ENCODE measurements at regions not wholly inside any gene's neighbourhood (a gene's known extent, or its start where the extent isn't known, plus 50 kb on each side); places are given as distances from the start of the nearest gene placed in this dataset.

DNA sequence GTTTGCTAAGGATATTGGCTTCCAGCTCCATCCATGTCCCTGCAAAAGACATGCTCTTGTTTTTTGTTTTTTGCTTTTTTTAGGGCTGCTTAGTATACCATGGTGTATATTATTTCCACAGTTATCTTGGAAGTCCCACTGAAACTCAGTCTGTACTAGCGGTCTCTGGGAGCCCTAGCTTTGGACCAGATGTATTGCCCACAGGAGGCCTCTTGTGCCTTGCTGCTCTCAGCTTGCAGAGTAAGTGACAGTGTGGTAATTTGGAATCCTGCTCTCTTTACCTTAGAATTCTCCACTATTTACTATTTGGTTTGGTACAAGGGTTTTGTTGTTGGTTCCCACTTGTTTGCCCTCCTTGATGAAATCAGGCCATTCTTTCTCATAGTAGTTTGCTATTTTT is 1022.9 kb downstream of the LRFN5 start:
- no peak for DNase-seq (ENCODE audit: low read depth in 2 of 2)

DNA sequence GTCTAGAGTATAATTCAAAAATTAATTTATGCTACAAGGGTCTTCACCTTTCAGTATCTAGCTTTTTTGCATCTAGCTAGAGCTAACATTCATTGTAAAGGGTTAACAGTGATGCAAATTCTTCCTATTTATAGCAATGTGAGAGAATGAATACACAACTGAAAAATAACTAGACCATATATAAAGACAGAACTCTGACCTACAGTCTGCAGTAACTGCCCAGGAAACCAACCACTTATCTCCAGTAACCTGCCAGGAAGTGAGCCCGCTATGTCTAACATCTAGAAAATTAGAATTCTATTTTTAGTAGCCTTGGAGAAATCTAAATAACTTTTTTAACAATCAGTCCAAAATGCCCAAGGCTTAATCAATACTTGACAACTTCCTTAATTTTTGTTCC is 1021.9 kb downstream of the LRFN5 start:
- DNase-seq (ENCODE audit: low read depth in 2 of 2) = no peak

DNA sequence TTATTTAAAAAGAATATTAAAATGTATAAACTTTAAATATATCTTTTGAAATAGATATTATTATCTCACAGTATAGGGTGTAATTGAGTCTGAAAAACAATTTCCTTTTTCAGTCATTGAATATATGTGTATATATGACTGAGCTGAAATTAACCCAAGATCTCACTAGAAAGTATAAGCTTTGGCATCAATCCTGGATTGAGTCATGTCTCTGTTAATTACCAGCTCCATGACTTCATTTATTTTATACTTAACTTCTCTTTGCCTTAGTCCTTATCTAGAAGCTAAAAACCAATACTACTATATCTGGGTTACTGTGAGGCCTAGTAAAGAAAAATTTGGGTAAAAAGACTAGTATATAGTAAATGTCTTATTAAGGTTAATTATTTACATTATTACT is 1020.3 kb downstream of the LRFN5 start:
- DNase-seq (ENCODE audit: low read depth in 2 of 2) = no peak

DNA sequence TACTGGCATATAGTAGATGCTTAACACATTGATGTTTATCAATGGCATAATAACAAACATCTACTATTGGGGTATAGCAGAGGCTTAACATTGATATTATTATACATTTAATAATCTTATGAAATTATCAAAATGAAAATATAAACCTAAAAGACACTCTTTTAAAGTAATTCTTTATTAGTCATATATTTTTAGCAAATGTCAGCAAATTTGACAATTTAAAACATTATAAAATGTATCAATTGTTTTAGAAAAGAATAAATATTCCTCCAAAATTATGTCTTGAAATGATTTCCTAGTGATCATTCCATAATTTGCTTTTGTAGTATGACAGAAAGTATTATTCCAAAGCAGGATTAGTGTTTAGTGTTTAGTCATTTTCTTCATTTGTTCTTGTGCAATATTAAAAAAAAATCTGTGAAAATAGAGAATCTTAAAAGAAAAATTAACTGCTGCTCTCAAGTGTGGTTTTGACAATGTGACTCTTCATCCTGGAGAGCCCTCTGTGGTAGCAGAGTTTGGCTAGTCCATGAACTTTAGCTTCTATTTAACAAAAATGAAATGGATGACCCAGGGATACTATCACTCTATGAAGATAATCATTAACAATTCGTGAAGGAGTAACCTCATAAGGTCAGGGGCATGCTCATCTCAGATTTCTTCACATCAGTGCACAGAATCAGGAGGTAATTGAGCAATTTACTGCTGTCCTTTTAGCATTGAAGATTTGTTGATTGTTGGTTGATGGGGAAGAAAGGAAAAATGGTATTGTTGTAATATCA is 1018.5 kb downstream of the LRFN5 start:
- DNase-seq (ENCODE audit: low read depth in 2 of 2) = no peak

DNA sequence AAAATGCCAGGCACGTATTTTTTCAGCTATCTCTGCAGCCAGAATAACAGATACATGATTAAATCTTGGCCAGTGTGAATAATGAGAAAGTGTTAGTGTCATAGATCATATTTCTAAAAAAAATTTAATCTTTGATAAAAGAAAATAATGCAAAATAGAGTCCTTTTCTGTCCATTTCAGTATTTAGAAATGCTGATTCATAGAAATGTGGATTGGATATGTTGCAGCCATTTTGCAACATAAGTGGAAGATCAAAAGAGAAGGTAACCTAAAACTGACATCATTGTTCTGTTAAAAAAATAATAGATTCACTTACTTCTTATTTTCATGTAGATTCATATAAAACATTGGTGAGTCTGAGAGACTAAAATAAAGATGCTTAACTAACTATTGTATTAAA is 1010.3 kb downstream of the LRFN5 start:
- DNase-seq (ENCODE audit: low read depth in 2 of 2) = no peak

DNA sequence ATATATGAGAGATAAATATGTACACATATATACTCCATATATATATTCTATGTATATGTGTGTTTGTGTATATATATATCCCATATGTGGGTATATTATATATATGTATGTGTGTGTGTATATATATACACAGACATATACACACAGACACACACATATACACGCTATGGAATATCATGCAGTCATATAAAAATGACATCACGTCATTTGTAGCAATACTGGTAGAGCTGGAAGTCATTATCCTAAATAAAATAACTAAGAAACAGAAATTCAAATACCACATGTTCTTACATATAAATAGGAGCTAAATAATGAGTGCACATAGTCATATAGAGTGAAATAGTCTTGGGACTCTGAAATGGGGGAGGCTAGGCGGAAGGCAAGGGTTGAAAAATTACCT is 1000.2 kb downstream of the LRFN5 start:
- no peak for DNase-seq (ENCODE audit: low read depth in 2 of 2)

DNA sequence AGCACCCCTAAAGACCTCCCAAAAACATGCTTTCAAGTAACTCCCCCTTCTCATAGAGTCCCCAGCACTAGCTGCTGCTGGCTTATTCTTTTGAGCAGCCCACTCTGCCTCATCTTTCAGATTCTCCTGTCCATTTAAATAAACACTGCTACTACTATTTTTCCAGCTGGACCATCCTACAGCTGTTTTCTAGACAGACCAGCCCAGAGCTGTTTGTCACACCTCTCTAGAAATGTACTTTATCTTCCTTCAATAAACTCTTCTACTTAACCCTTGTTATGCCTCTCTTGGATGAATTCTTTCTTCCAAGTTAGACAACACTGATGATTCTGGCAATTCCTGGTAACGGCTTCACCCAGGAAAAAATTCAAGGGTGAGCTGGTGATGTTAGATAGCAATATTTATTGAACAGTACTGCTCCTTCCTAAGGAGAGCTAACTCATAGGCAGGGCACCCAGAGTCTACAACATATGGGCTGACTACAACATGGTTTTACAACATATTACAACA is 995.7 kb downstream of the LRFN5 start:
- no peak for DNase-seq (ENCODE audit: low read depth in 2 of 2)

DNA sequence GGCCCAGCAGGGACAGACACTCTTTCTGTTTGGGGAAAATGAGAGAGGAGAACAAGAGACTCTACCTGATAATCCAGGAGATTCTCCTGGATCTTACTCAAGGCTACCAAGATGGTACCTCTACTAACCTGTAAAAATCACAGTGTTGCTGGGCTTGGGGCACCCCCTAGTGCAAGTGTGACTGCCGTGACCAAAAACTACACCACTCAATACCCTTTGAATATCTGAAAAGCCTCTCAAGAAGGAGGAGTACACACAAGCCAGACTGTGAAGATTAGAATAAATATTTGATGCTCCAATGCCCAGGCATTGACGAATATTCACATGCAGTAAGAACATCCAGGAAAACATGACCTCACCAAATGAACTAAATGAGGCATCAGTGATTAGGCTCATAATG is 965.4 kb downstream of the LRFN5 start:
- no peak for DNase-seq (ENCODE audit: low read depth in 2 of 2)

DNA sequence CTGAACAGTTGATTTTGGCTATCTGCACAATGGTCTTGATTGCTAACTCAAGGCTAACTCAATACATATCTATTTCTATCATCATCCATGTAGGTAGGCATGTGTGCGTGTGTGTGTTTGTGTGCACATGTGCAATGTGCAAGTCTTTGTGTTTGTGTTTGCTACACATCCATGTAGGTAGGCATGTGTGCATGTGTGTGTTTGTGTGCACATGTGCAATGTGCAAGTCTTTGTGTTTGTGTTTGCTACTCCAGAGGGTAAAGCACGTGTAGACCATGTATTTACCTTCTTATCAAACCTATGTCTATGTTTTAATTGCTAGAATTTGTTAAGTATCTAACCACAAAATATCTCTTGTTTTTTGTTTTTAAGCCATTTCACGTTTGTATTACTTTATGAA is 962.6 kb downstream of the LRFN5 start:
- DNase-seq (ENCODE audit: low read depth in 2 of 2) = no peak

DNA sequence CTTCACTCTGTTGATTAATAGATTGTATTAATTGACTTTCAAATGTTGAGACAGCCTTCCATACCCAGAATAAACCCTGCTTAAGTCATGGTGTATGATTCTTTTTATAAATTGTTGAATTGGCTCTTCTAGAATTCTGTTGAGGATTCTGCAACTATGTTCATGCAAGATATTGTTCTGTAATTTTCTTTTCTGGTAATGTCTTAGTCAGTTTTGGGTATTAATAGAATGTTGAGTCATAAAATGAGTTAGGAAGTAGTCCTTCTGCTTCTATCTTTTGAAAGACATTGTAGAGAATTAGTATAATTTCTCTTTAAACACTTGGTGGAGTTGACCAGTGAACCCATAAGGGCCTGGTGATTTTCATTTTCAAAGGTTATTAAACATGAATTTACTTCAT is 958.9 kb downstream of the LRFN5 start:
- DNase-seq (ENCODE audit: low read depth in 2 of 2) = no peak

DNA sequence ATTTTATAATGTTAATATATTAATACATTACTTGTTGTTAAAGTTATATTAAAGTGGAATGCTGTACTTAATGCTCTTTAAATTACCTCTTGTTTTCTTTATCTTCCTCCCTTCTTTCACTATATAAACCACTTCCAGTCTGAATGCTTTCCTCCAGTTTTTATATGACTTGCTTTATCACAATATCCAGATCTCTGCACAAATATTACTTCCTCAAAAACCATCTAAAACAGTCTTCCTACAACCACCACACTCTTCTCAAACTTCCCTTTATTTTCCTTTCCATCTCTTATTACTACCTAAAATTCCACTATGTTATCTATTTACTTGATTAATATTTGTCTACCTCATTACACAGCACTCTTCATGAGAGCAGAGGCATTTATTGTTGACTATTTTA is 956.6 kb downstream of the LRFN5 start:
- DNase-seq (ENCODE audit: low read depth in 2 of 2) = no peak

DNA sequence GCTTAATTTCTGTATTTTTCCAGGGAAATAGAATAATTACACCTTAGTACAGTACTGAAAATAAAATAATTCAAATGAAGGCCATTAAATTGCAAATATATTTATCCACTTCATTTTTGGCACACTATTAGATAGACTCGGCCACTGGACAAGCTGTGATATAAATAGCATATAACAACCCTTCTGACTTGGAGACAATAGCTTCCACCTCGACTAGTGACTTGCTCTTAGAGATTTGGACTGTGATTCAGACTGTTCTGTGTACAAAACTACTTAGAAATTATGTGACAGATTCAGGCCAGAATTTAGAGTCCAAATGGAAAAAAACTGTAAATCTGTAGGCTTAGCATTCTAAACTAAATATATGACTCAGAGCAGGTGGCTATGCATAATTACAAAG is 949.9 kb downstream of the LRFN5 start:
- DNase-seq (ENCODE audit: low read depth in 2 of 2) = no peak

DNA sequence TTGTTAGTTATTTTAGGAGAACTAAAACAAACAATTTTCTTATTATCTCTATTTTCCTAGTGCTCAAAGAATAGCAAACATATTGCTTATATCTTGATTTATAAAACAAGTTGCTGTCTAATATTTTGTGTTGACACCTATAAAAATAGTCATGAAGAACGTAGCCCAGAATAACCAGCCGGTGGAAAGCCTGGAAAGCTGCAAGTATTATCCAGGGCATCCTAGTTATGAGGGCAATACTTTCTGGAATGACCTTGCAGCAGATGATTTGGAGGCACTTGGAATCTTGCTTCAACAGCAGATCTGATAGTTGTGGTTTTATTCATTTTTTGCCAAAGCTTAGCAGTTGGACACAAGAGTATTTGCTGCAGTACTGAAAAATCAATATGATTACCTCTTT is 948.7 kb downstream of the LRFN5 start:
- DNase-seq (ENCODE audit: low read depth in 2 of 2) = no peak

DNA sequence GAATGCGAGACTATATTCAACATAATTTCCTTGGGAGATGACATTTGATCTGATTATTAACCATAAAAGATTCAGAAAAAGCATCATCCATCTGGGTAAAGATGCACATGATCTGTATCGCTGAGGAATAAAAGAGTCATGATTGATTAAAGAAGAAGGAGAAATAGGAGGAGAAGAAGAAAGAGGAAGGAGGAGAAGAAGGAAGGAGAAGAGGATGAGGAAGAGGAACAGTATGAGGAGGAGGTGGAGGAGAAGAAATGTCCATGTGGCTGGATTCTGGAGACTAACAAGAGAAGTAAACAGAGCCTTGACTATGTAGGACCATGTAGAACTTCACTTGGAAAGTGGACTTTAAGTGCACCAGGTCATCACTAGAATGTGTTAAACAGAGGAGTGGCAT is 947.4 kb downstream of the LRFN5 start:
- no peak for DNase-seq (ENCODE audit: low read depth in 2 of 2)

DNA sequence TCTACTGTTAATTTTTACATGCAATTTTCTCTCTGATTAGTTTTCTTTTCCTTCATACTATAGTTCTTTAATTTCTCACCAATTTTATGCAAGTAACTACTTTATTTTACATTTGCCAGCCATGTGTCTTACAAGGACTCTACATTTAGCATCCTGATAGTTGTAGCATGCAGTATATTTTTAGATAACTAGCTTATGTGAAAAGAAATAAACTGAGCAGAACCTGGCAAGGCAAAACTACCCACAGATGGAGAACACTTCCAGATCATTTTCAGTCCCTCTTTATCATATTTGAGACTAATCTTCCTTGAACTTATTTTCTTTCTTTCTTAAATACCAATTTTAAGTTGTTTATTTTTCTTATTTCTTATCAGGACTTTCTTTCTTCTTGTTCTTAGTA is 943.6 kb downstream of the LRFN5 start:
- no peak for DNase-seq (ENCODE audit: low read depth in 2 of 2)

DNA sequence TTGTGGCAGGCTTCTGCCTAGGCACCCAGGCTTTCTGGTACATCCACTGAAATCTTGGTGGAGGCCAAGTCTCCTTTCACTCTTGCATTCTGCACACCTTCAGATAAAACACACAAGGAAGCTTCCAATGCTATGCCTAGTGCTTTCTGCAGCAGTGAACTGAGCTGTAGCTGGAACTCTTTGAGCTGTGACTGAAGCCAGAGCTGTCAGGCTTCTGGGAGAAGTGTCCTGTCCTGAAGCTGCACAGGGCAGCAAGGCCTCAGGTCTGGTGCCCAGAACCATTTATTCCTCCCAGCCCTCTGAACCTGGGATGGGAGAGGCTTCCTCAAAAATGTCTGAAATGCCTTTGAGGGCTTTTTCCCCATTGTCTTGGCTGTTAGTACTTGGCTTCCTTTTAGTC is 941.7 kb downstream of the LRFN5 start:
- DNase-seq (ENCODE audit: low read depth in 2 of 2) = no peak

DNA sequence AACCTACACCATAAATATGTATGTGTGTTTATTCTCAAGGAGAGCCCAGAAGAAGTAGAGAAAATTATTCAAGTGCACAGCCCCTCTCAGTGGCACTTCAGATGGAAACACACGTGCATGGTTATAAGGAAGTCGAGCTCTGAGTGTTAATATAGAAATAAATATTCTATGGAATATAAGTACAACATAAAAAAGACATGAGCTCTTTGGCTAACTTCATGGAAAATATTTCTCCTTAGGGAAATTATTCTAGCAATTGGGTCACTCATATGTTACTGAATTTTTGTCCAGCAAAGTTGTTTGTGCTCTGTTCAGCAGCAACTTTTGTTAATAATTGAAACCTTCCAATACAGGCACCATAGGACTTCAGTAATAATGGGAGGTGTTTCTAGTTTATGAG is 939.0 kb downstream of the LRFN5 start:
- no peak for DNase-seq (ENCODE audit: low read depth in 2 of 2)

DNA sequence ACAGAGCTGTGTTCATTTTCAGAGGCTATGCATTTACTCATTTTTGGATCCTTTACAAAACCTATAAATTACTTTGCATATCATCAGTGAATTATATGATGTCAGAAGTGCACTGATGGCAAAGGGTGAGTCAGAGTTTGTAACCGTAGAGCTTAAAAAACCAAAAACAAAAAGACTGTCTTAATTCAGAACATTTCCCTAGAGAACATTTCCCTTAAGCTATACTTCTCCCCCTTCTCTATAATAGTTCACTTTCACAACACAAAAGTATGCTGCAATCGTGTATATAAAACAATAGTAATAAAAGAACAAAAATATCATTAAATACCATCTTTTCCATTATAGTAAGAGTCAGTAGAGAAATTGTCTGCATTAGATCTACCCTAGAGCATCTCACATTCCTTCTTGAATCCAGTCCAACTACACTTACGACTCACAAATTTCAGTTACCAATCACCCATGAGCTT is 934.9 kb downstream of the LRFN5 start:
- no peak for DNase-seq (ENCODE audit: low read depth in 2 of 2)

DNA sequence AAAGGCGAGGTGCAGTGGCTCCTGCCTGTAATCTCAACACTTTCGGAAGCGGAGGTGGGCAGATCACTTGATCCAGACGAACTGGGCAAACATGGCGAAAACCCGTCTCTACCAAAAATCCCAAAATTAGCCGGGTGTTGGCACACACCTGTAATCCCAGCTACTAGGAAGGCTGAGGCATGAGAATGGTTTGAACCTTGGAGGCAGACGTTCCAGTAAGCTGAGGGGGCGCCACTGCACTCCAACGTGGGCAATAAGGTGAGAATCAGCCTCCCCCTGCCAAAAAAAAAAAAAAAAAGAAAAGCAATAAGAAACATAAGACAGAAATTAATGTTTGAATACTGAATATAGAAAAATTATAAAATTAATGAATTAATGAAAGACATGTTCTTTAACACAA is 928.7 kb downstream of the LRFN5 start:
- DNase-seq (ENCODE audit: low read depth in 2 of 2) = no peak

DNA sequence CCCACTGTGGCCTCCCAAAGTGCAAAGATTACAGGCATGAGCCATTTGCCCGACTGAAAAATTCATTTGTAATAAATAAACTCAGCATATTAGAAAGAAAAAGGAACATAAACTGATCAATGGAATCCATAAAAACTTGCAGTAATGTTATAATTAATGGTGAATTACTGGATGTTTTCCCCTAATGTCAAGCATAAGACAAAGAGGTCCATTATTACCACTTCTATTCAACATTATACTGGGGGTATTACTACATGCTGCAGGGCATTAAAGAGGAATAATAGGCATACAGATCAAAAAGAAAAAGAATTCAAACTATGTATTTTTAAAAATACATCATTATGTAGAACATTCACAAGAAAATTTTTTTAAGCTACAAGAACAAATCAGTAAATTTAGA is 926.8 kb downstream of the LRFN5 start:
- no peak for DNase-seq (ENCODE audit: low read depth in 2 of 2)

DNA sequence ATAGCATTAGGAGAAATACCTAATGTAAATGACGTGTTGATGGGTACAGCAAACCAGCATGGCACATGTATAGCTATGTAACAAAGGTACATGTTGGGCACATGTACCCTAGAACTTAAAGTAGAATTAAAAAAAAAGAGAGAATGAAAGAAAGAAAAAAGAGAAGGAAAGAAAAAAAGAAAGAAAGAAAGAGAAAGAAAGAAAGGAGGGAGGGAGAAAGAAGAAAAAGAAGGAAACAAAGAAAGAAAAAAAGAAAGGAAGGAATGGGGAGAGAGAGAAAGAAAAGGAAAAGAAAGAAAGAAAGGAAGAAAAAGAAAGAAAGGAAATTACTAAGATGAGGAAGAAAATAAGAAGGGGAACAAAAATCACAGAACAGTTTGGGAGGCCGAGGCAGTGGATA is 925.5 kb downstream of the LRFN5 start:
- no peak for DNase-seq (ENCODE audit: low read depth in 2 of 2)

DNA sequence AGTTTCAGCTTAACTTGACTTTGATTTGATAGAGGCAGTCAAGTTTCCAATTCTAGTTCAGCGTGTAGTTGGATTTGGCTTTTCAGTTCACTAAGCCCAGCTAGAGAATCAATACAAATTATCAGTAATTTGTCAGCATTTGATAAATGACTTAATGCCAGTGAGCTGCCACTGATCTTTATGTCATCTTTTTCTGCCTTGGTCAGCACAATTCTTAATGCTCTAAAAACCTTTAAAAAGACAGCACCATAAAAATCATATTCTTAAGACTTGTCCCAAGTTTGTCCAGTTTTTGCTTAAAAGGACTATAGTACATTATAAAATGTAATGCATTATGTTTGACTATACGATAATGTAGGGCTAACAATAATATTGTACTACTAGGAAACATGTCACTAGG is 920.5 kb downstream of the LRFN5 start:
- DNase-seq (ENCODE audit: low read depth in 2 of 2) = no peak

DNA sequence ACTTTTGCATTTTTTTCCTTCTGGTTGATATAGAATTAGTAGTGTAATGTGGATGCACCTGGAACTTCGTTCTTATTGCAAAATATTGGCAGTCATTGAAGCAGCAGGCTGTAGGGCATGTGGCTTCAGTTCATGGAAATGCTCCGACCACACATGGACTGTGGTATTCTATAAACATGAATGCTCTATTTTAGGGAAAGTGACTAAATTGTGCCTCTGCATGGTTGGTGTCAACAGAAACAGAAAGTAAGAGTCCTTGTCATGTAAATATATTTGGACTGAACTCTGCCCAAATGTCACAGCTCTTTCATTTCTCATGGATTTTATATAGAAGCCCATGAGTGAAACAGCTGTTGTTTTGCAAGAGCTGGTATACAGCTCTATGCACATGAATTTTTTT is 917.0 kb downstream of the LRFN5 start:
- DNase-seq (ENCODE audit: low read depth in 2 of 2) = no peak

Measured in stimulated activated CD4-positive, alpha-beta T cell treated with anti-CD3 and anti-CD28 coated beads, Interleukin-4, amount 100 ng/mL, for 48 hours (primary cell).